Erythroblast (primary cell): ENCODE measurements at regions not wholly inside any gene's neighbourhood (a gene's known extent, or its start where the extent isn't known, plus 50 kb on each side); places are given as distances from the start of the nearest gene placed in this dataset.

Source experiments
- GATA1 ChIP-seq: IDR thresholded peaks from 2 replicates; pipeline ENCODE4 v1.6.1; 2011; ENCODE audit warnings: low read depth, mild to moderate bottlenecking, control low read depth, low read length, moderate library complexity
- POLR2A ChIP-seq: IDR thresholded peaks from 2 replicates; pipeline ENCODE4 v1.6.1; 2011; ENCODE audit warnings: mild to moderate bottlenecking, low read length

DNA sequence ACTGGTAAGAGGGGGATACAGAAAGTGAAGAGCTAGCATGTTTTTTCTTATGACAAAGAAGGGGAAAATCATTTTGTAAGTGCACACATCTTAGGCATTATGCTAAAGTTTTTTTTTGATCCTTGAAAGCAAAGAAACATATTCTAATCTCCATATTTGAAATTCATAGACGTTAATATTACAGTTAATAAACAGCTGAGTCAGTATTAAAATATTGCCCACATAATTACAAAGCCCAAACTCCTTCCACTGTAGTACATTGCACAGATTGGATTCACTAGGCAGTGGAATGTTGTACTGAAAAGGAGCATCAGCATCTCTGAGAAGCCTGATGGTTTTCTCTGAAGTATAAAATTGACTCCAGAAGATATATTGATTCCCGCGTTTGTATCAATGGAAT is 122.6 kb downstream of the ISOC1 start:
- TF ChIP-seq POLR2A (no peak), GATA1 (no peak)
